Stimulated activated CD4-positive, alpha-beta T cell treated with anti-CD3 and anti-CD28 coated beads, TNF-alpha, amount 100 ng/mL, for 48 hours (primary cell): ENCODE measurements at regions not wholly inside any gene's neighbourhood (a gene's known extent, or its start where the extent isn't known, plus 50 kb on each side); places are given as distances from the start of the nearest gene placed in this dataset.
"Not testable (repeated sequence)": the region's sequence is repeated elsewhere in the genome, so short reads cannot be mapped to it uniquely, and the experiment has no call there.

Source experiments
- DNase-seq, 3 donors: peaks; one replicate each; pipeline ENCODE4 v3.0.0-alpha.2; 2020; ENCODE audit warnings: low read depth in 3 of 3

GRCh38 chr15:77877869-77878577 lies 199.5 kb downstream of the TBC1D2B start:
- no peak for DNase-seq

- DNase-seq, result not testable (repeated sequence)
These were observed 201.2 kb downstream of the TBC1D2B start for GRCh38 chr15:77876107-77876820.

DNA sequence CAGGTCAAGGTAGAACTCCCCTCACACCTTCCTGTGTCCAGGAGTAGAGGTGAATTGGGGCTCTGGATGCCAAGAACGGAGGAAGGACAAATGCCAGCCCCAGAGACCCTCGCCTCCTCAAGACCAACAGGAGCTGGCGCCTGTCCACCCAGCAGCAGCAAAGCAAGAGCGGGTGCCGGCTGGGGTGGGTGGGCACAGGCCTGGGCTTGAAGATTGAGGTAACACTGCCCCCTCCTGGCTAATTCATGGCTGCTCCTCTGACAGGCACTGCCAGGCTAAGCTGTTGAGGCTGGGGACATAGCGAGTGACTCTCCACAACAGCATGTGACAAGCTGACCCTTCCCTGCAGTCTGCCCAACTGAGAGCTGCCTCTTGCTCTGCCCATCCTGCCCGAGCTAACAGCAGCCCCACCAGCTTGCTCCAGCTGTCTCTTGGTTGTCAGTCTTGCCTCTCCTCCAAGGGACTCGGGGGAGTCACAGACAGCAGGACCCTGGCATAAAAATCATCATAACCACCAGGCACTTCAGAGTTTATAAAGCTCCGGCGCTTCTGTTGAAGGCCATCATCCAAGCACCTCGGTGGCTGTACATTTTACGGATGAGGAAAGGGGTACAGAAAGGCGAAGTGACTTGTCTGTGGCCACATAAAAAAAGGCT lies 202.3 kb downstream of the TBC1D2B start:
- peak; percentile 11 to 20 (median 16) for DNase-seq

DNA sequence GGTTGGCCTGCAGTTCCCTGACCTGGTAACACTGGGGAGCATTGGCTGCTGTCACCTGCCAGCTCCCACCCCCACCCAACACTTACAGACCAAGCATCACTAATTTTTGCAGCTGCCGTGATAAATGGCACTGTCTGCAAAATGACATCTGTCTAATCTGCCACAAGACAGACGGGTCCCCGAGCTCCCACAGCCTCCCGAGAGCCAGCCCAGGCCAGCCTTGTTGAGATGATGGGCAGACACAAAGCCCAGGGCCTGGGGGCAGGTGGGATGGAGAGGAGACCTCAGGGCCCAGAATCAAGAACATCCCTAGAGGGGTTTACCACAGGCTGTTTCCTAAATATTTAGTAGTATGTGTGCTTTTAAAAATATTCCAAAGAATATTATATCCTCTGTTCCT lies 203.4 kb downstream of the TBC1D2B start:
- DNase-seq, result no peak

DNA sequence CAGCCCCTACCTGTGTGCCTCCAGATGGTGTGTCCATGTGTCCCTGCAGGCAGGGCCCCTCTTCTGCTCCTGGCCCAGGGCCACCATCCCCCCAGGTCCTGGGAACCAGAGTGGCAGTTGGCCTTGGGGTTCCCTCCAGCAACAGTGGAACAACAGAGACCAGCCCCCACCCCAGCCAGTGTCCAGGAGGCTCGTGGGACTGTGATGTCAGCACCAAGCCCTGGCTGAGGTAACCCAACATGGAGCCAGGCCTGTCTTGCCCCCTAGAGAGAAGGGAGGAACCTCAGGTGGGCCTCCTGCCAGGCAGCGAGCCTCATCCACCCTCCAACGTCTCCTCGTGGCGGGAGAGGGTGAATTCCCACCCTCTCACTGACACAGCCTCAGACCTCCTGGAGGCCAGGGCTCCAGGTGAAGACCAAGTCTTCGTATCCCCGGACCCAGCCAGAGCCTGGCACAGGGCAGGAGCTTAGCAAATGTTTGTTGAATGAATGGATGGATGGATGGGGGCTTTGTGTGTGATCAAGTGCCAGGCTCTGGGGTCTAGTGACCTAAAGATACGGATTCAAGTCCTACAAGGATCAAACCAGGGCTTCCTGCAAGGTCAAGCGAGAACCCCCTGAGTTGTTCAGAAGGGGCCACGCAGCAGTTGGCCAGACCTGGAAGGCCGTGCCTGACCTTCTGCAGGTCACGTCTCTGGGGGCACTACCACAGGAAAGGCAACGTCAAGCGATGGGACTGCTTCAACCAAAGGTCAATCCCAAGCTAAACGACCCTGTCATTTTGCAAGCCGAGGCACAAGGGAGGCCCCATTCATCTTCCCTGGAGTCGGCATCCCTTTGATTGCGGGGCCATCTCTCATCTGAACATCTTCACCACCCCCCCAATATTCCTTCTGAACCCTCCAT lies 204.7 kb downstream of the TBC1D2B start:
- DNase-seq, result not testable (repeated sequence)

DNA sequence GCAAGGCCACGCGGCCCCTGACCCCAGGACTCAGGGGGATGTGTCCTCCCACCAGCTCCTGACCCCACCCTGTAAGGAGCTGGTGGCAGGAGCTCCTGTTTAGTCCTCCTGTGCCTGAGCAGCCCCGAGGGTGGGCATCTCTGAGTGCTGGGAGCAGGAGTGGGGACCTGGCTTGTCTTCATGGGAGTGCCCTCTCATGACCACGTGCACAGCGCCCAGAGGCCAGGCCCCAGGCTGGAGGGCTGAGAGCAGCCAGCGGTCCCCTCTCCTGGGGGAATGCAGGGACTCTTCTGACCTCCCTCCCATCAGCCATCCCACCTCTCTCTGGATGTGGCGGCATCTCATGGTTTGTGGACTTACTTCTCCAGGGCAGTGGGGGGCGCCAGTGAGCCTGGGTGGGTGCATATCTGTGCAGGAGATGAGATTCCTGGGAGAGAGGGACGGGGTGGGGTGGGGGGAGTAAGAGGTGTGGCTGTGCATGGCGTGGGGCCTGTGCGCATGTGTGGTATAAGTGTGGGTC lies 205.6 kb downstream of the TBC1D2B start:
- DNase-seq, result no peak

- peak in 2 of 3 donors; percentile 19 to 30 for DNase-seq
These were observed 207.1 kb downstream of the TBC1D2B start for GRCh38 chr15:77870195-77871065.

DNA sequence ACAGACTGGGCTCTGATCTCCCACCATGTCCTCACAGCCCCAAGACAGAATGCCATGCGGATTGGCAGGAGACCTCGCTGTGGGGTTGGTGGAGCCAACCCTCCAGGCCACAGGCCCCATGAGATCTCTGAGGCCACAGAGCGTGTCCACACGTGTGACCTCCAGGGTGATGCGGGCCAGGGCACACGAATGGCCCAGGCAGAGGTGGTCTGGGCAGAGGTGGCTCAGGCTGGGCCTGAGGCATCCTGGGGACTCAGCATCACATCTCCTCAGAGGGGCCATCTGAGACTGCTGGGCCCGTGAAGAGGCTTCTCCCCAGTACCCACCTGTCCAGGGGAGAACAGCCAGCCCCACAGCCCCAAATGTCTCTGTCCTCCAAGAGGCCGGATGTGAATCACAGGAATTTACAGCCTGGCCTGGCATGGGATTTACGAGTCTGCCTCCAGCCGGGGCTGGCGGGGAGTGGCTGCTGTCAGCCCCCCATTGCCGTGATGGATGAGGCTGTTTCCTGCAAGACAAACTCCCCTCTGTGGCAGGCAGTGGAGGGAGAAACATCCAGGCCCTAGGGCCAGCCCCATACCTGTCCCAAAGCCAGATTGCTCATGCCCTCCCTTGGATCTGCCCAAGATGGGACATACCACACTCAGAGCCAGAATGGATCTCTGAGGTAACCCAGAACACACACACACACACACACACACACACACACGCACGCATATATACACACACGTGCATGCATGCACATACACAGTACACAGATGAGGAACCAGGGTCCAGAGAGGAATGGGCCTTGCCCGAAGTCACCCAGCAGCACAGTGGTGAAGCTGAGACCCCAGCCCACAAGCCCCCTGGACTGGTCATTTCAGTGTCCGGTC lies 208.3 kb downstream of the TBC1D2B start:
- DNase-seq, result no peak

- DNase-seq, result not testable (repeated sequence)
These were observed 209.4 kb downstream of the TBC1D2B start for GRCh38 chr15:77868048-77868629.

DNA sequence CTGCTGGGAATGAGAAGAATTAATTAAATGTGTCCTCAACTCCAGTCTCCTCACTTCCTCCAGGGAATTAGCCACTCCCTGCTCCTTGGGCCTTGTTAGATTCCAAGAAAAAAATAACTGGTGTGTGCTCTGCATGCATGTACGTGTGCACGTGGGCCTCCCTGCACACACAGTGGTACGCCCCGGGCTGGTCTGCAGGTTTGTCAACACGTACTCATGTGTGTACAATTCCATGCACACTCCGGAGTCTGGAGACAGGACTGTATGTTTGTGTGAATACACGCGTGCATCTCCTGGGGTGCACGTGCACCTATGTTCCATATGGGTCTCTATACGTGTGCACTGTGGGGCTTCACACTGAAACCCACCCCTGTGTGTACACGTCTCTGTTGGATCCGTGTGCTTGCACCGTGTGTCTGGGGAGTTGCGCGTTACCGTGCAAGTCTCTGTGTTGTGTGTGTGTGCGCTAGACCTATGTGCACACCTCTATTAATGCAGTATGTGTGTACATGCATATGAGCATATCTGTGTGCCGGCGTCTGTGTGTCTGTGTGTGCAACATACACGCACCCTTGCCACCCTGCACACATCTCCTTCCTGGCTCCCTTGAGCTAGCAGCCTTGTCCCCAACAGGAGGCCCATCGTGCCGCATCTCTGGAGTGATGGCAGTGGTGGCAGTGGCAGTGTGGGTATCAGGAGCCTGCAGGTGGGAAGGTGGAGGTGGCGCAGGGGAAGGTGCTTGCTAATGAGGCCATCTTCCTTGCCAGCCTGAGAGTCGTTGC lies 210.1 kb downstream of the TBC1D2B start:
- DNase-seq, result no peak

GRCh38 chr15:77866596-77867125 lies 210.8 kb downstream of the TBC1D2B start:
- DNase-seq, result no peak

DNA sequence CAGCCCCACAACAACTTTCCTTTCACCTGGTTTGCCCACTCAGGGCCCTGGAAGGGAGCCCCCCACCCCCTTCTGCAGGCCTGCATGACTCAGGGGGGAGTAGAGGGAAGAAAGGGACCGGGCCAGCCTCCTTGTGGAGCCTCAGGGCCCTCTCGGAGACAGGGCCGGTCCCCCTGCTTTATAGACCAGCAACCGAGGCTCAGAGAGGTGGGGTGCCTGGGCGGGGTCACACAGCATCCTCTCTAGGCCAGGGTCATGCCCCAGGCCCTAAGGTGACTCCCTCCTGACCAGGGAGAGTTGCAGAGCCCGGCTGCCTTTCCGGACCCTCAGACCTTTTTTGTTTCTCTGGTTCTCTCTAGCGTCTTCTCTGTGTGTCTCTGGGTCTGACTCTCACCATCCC lies 211.3 kb downstream of the TBC1D2B start:
- DNase-seq, result no peak

DNA sequence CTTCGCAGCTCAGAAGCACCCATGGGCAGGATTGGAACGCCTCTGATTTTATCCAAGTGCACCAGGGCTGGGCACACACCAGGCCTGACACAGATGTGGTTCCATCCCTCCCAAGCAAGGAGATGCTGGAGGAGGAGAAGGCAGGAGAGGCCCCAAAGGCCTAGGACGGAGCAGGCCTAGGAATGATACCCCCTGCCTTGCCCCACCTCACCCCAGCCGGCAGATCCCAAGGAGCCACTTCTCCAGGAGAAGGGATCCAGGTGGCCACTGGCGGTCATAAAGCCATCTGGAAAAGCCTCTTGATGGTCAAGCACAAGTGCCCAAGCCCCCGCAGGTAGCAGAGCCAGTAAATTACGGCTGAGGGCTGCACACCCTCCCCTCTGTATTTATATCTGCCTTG lies 211.8 kb downstream of the TBC1D2B start:
- DNase-seq, result no peak

DNA sequence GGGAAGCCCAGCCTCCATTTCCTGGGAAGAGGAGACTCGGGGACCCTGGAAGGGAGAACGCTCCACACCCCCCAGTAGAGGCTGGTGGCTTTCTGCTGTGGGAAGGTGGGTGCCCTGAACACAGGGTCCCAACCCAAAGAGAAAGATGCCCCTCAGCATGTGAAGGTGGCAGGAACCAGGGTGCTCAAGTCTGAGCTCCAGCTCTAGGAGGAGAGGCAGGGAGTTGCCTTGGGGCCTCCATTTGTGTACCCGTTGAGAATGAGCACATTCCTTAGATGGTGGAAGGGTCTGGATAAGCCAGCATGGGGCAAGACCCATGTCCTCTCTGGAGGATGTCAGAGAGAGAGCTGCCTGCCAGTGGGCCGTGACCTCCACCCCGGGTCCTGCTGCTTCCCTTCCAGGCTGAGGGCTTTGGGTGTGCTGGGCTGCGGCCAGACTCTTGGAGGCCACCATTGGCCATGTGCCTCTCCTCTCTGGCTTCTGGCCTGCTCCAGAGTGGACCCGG lies 212.4 kb downstream of the TBC1D2B start:
- DNase-seq, result no peak

DNA sequence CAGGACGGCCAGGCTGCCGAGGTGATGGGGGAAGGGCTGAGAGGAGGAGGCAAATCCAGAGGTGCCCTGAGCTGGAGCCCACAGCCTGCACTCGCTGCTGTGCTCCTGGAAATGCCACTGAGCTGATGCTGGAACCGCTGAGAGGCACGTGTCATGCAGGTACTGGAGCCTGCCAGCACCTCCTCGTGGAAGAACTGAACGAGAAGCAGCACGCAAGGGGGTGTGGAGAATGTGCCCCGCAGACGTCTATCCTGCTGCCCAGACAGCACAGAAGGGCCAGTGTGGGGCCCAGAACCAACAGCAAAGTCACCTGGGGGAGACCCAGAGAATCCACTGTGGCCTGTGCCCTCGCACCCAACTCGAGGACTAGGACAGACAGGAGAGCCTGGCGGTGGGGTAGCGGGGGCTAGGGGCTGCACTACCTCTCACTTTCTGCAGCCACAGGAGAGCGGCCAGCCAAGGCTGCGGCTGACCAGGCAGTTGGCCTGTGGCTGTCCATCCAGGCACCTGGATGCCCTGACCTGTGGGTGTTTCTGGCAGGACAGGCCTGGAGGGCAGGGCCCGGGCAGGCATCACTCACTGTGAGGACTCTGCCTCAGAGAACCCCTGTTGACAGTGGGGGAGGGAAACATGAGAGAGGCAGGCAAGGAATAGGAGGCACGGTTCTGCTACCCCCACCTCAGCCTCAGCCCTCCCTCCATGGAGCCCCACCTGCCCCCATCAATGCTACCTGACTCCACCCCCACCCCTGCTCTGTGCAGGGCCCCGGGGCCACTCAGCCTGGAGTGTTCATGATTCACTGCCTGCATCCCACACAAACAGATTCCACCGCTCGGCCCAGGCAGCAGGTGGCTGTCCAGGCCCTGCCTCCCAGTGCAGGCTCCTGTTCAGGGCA lies 213.1 kb downstream of the TBC1D2B start:
- no peak for DNase-seq

- DNase-seq, result no peak
These were observed 213.9 kb downstream of the TBC1D2B start for GRCh38 chr15:77863491-77864105.
